ENCODE measurements at regions not wholly inside any gene's neighbourhood (a gene's known extent, or its start where the extent isn't known, plus 50 kb on each side); places are given as distances from the start of the nearest gene placed in this dataset.
A peak's percentile ranks its signal among the peaks of the same experiment; 100 is the strongest.
"Not testable (repeated sequence)": the region's sequence is repeated elsewhere in the genome, so short reads cannot be mapped to it uniquely, and the experiment has no call there.

- peaks cover 6% of the 10 kb centered on the region for H3K4me1 ChIP-seq
- peak in 1 of 2 donors; percentile 79 for DNase-seq (ENCODE audit: extremely low spot score in 2 of 2)
- H3K27me3 ChIP-seq = no peaks in the 10 kb centered on the region
- TF ChIP-seq CTCF (IDR thresholded peaks at IDR 0.05) = peak; percentile 78 to 96 (median 83)
- TF ChIP-seq POLR2AphosphoS5 (IDR thresholded peaks at IDR 0.05; ENCODE audit: insufficient read depth in 1 of 2, low read depth in 1 of 2) = no peak
- intact Hi-C loops (cut with DNase I) = no loop called here
- no peak overlapping the region for H3K27ac ChIP-seq
- H3K9me3 ChIP-seq = no peaks in the 10 kb centered on the region
- no peak overlapping the region for H3K4me3 ChIP-seq
- H3K36me3 ChIP-seq = no peaks in the 10 kb centered on the region
Observed at GRCh38 chr7:131688738-131689661, 132.6 kb upstream of the PODXL start.

GRCh38 chr7:131687296-131687695 lies 130.9 kb upstream of the PODXL start:
- Histone ChIP-seq H3K27ac (no peak overlapping the region), H3K9me3 (no peaks in the 10 kb centered on the region), H3K36me3 (no peaks in the 10 kb centered on the region), H3K4me3 (no peak overlapping the region), H3K4me1 (peaks cover 6% of the 10 kb centered on the region), H3K27me3 (no peaks in the 10 kb centered on the region)
- DNase-seq (ENCODE audit: extremely low spot score in 2 of 2) = peak in 1 of 2 donors; percentile 37
- intact Hi-C loops (cut with DNase I) = no loop called here
- TF ChIP-seq CTCF (IDR thresholded peaks at IDR 0.05) (no peak), POLR2A (IDR thresholded peaks at IDR 0.05) (no peak), POLR2AphosphoS5 (IDR thresholded peaks at IDR 0.05; ENCODE audit: insufficient read depth in 1 of 2, low read depth in 1 of 2) (no peak)

DNA sequence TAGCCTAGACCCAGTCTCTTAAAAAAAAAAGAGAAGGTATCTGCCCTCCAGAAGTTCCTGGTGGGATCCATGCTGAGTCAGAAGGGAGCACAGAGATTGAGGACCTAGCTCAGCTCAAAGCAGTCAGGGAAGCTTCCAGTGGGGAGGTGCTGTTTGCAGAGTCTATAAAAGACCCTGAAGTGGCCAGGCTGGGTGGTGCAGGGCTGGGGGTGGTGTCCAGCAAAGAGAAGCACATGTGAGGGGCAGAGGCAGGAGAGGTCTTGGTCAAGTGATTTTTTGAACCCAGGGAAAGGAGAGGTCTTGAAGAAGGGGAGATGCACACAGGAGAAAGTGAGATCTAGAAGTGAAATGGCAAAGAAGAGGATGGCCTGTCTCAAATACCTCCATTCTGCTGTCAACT lies 130.4 kb upstream of the PODXL start:
- TF ChIP-seq POLR2A (IDR thresholded peaks at IDR 0.05) (no peak), CTCF (IDR thresholded peaks at IDR 0.05) (no peak), POLR2AphosphoS5 (IDR thresholded peaks at IDR 0.05; ENCODE audit: insufficient read depth in 1 of 2, low read depth in 1 of 2) (no peak)
- DNase-seq (ENCODE audit: extremely low spot score in 2 of 2) = peak in 1 of 2 donors; percentile 34
- Histone ChIP-seq H3K9me3 (no peaks in the 10 kb centered on the region), H3K27ac (no peak overlapping the region), H3K4me1 (peaks cover 1% of the 10 kb centered on the region), H3K27me3 (no peaks in the 10 kb centered on the region), H3K36me3 (no peaks in the 10 kb centered on the region), H3K4me3 (no peak overlapping the region)
- intact Hi-C loops (cut with DNase I) = no loop called here

DNA sequence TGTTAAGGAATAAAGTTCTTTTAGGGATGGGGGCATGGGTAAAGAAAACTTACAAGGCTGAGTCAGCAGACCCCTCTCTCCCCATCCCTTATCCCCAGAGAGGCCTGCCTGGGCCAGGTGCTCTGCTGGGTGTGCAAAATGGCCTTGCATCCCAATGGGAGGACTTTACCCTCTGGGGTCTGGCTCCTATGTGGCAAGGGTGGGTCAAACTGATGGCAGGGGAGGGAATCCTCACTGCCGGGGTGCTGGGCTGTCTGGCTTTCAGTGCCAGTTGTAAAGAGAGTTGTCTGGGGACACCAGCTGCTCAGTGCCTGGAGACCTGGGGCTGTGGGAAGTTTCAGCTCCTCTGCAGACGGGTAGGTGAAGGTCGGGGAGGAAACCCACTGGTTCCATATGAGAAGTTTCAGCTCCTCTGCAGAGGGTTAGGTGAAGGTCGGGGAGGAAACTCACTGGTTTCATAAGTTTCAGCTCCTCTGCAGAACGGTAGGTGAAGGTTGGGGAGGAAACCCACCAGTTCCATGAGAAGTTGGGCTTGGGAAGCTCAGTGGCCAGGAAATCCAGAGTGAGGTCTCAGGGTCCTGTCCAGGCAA lies 127.2 kb upstream of the PODXL start:
- TF ChIP-seq POLR2A (IDR thresholded peaks at IDR 0.05) = no peak
- no peak for TF ChIP-seq POLR2AphosphoS5 (IDR thresholded peaks at IDR 0.05; ENCODE audit: insufficient read depth in 1 of 2, low read depth in 1 of 2)
- TF ChIP-seq CTCF (IDR thresholded peaks at IDR 0.05) = no peak
- intact Hi-C loops (cut with DNase I) = no loop called here
- Histone ChIP-seq H3K36me3 (no peaks in the 10 kb centered on the region), H3K4me1 (no peaks in the 10 kb centered on the region), H3K4me3 (no peak overlapping the region), H3K27ac (no peak overlapping the region), H3K9me3 (no peaks in the 10 kb centered on the region), H3K27me3 (no peaks in the 10 kb centered on the region)
- DNase-seq (ENCODE audit: extremely low spot score in 2 of 2) = peak; percentile 47 to 64

DNA sequence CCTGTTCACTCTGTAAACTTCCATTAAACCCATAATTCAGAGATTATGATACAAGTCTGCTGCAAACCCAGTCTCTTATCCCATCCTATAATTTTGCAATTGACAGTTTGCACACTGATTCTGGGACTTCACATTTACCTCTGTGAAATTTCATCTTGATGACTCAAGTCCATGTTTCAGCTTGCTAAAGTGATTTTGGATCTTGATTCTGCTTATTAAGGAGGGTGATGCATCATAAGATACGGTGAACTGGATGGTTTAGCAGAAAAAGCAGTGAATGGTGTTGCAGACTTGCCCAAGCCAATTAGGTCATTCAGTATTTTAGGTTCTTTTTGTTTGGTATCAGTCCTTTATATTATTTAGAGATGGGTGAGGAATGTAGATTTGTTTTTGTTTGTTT lies 125.5 kb upstream of the PODXL start:
- TF ChIP-seq POLR2AphosphoS5 (IDR thresholded peaks at IDR 0.05; ENCODE audit: insufficient read depth in 1 of 2, low read depth in 1 of 2) (no peak), POLR2A (IDR thresholded peaks at IDR 0.05) (no peak), CTCF (IDR thresholded peaks at IDR 0.05) (no peak)
- Histone ChIP-seq H3K27me3 (no peaks in the 10 kb centered on the region), H3K4me1 (no peaks in the 10 kb centered on the region), H3K9me3 (no peaks in the 10 kb centered on the region), H3K4me3 (no peak overlapping the region), H3K36me3 (no peaks in the 10 kb centered on the region), H3K27ac (no peak overlapping the region)
- no peak for DNase-seq (ENCODE audit: extremely low spot score in 2 of 2)
- intact Hi-C loops (cut with DNase I) = no loop called here

DNA sequence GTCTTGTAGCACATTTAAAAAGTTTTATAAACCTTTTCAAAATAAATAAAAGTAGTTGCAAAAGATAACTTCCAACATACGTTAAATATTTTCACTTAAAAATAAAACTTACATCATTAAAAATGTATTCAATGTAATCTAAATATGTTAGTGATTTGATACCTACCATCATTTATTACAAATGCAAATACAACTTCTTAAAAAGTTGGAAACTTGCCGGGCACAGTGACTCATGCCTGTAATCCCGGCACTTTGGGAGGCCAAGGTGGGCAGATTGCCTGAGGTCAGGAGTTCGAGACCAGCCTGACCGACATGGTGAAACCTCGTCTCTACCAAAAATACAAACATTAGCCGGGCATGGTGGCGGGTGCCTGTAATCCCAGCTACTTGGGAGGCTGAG lies 122.6 kb upstream of the PODXL start:
- H3K36me3 ChIP-seq; DNase-seq (ENCODE audit: extremely low spot score in 2 of 2); H3K4me1 ChIP-seq; intact Hi-C loops (cut with DNase I); H3K27me3 ChIP-seq; H3K4me3 ChIP-seq; H3K9me3 ChIP-seq; H3K27ac ChIP-seq: not testable (repeated sequence)

- H3K27me3 ChIP-seq; H3K9me3 ChIP-seq; H3K27ac ChIP-seq; H3K4me1 ChIP-seq; intact Hi-C loops (cut with DNase I); H3K36me3 ChIP-seq; H3K4me3 ChIP-seq; DNase-seq (ENCODE audit: extremely low spot score in 2 of 2): not testable (repeated sequence)
Observed at GRCh38 chr7:131676850-131677249, 120.4 kb upstream of the PODXL start.

All from vagina (tissue), 2 donors.